CD8-positive, alpha-beta memory T cell (primary cell): ENCODE measurements at regions not wholly inside any gene's neighbourhood (a gene's known extent, or its start where the extent isn't known, plus 50 kb on each side); places are given as distances from the start of the nearest gene placed in this dataset.
"Not testable (repeated sequence)": the region's sequence is repeated elsewhere in the genome, so short reads cannot be mapped to it uniquely, and the experiment has no call there.

ENCODE experiments used
- CTCF ChIA-PET: fragments of 350-600 bp; sonication (Branson Sonifier 250); formaldehyde crosslinking; loops from one replicate; lab custom pipeline; 2021; ENCODE audit warnings: antibody characterized with exemption; lab: Charles Lee
- POLR2A ChIA-PET: fragments of 350-600 bp; sonication (Branson Sonifier 250); formaldehyde crosslinking; loops from one replicate; lab custom pipeline; 2021; ENCODE audit warnings: antibody characterized with exemption; lab: Charles Lee
- DNase-seq, 5 donors: peaks; one replicate each; pipeline versions ENCODE4 v3.0.0 to v3.0.0-alpha.2; 2020 to 2022; ENCODE audit warnings: mixed read lengths in 1 of 5
- H3K27ac ChIP-seq: one replicate; pipeline ENCODE4 v1.7.0; 2013; ENCODE audit warnings: low read depth, mild to moderate bottlenecking, low read length, moderate library complexity
- H3K27me3 ChIP-seq: 2 replicates; pipeline ENCODE4 v1.7.0; 2013; ENCODE audit warnings: low read length, mild to moderate bottlenecking; ENCODE audit not compliant: insufficient read depth, poor library complexity, severe bottlenecking
- H3K36me3 ChIP-seq: 2 replicates; pipeline ENCODE4 v1.7.0; 2013; ENCODE audit warnings: mild to moderate bottlenecking, low read length, moderate library complexity; ENCODE audit not compliant: insufficient read depth
- H3K4me1 ChIP-seq: 2 replicates; pipeline ENCODE4 v1.7.0; 2013; ENCODE audit warnings: mild to moderate bottlenecking, low read length, moderate library complexity; ENCODE audit not compliant: insufficient read depth
- H3K4me3 ChIP-seq: 2 replicates; pipeline ENCODE4 v1.7.0; 2013; ENCODE audit warnings: mild to moderate bottlenecking, low read length
- H3K9me3 ChIP-seq: 2 replicates; pipeline ENCODE4 v1.7.0; 2013; ENCODE audit warnings: mild to moderate bottlenecking, low read length
- H3K27ac Mint-ChIP-seq, 8 donors: one replicate each; pipeline ENCODE4 v1.8.0; 2020 to 2021; ENCODE audit warnings: mixed read lengths in 8 of 8, mild to moderate bottlenecking in 6 of 8, inconsistent platforms in 3 of 8, moderate library complexity in 3 of 8
- H3K27me3 Mint-ChIP-seq, 2 donors: one replicate each; pipeline ENCODE4 v1.8.0; 2020 to 2021; ENCODE audit warnings: mixed read lengths in 2 of 2, mild to moderate bottlenecking in 1 of 2, moderate library complexity in 1 of 2
- H3K36me3 Mint-ChIP-seq, 3 donors: one replicate each; pipeline ENCODE4 v1.8.0; 2020 to 2021; ENCODE audit warnings: mixed read lengths in 3 of 3, inconsistent platforms in 1 of 3, mild to moderate bottlenecking in 1 of 3
- H3K4me1 Mint-ChIP-seq, 3 donors: one replicate each; pipeline ENCODE4 v1.8.0; 2020 to 2021; ENCODE audit warnings: mixed read lengths in 3 of 3, inconsistent platforms in 1 of 3, mild to moderate bottlenecking in 1 of 3
- H3K4me3 Mint-ChIP-seq, 7 donors: one replicate each; pipeline ENCODE4 v1.8.0; 2020 to 2021; ENCODE audit warnings: mixed read lengths in 7 of 7, mild to moderate bottlenecking in 6 of 7, moderate library complexity in 4 of 7, inconsistent platforms in 2 of 7
- H3K9me3 Mint-ChIP-seq, 5 donors: one replicate each; pipeline ENCODE4 v1.8.0; 2020 to 2022; ENCODE audit warnings: mixed read lengths in 5 of 5, mild to moderate bottlenecking in 3 of 5, moderate library complexity in 2 of 5, inconsistent platforms in 1 of 5

- Mint-ChIP-seq H3K4me1 (no peaks in the 10 kb centered on the region), H3K27ac (no peak overlapping the region), H3K9me3 (peaks cover 0 to 11% (median 2%) of the 10 kb centered on the region in 5 donors), H3K4me3 (no peak overlapping the region), H3K27me3 (peaks cover 0 to 2% of the 10 kb centered on the region in 2 donors), H3K36me3 (no peaks in the 10 kb centered on the region)
- no peaks in the 10 kb centered on the region for H3K27me3 ChIP-seq
- POLR2A ChIA-PET = no interaction called here
- CTCF ChIA-PET = no interaction called here
- H3K4me3 ChIP-seq = no peak overlapping the region
- H3K4me1 ChIP-seq = no peaks in the 10 kb centered on the region
- no peak overlapping the region for H3K27ac ChIP-seq
- no peak for DNase-seq
- no peaks in the 10 kb centered on the region for H3K36me3 ChIP-seq
- no peaks in the 10 kb centered on the region for H3K9me3 ChIP-seq
Observed at GRCh38 chr9:107786561-107786960, 297.0 kb upstream of the KLF4 start.

- Histone ChIP-seq H3K4me1 (no peaks in the 10 kb centered on the region), H3K4me3 (no peak overlapping the region), H3K9me3 (no peaks in the 10 kb centered on the region), H3K27ac (no peak overlapping the region), H3K27me3 (no peaks in the 10 kb centered on the region), H3K36me3 (no peaks in the 10 kb centered on the region)
- DNase-seq = no peak
- Mint-ChIP-seq H3K27ac (no peak overlapping the region), H3K9me3 (peaks cover 0 to 11% (median 0%) of the 10 kb centered on the region in 5 donors), H3K4me3 (no peak overlapping the region), H3K36me3 (no peaks in the 10 kb centered on the region), H3K27me3 (peaks cover 0 to 2% of the 10 kb centered on the region in 2 donors), H3K4me1 (no peaks in the 10 kb centered on the region)
- ChIA-PET CTCF (interaction anchor here (1.0 kb wide), 1 partner anchor 10 kb away, joined by 5 read pairs; no protein-coding TSS in a partner anchor), POLR2A (no interaction called here)
Observed at GRCh38 chr9:107784235-107784958, 294.8 kb upstream of the KLF4 start.

- peaks cover 0 to 2% of the 10 kb centered on the region in 2 donors for H3K27me3 Mint-ChIP-seq
- H3K27ac Mint-ChIP-seq = no peak overlapping the region
- POLR2A ChIA-PET = no interaction called here
- Histone ChIP-seq H3K36me3 (no peaks in the 10 kb centered on the region), H3K9me3 (no peaks in the 10 kb centered on the region), H3K4me3 (no peak overlapping the region), H3K27me3 (no peaks in the 10 kb centered on the region), H3K27ac (no peak overlapping the region), H3K4me1 (no peaks in the 10 kb centered on the region)
- no peaks in the 10 kb centered on the region for H3K36me3 Mint-ChIP-seq
- H3K4me1 Mint-ChIP-seq = no peaks in the 10 kb centered on the region
- no peak for DNase-seq
- CTCF ChIA-PET = no interaction called here
- no peak overlapping the region for H3K4me3 Mint-ChIP-seq
- peaks cover 0 to 7% (median 0%) of the 10 kb centered on the region in 5 donors for H3K9me3 Mint-ChIP-seq
Observed at GRCh38 chr9:107782789-107783188, 293.2 kb upstream of the KLF4 start.

GRCh38 chr9:107782381-107782780 lies 292.8 kb upstream of the KLF4 start:
- H3K4me3 ChIP-seq = no peak overlapping the region
- no peaks in the 10 kb centered on the region for H3K4me1 ChIP-seq
- DNase-seq = no peak
- no peaks in the 10 kb centered on the region for H3K4me1 Mint-ChIP-seq
- ChIA-PET CTCF (no interaction called here), POLR2A (no interaction called here)
- no peaks in the 10 kb centered on the region for H3K27me3 ChIP-seq
- H3K27ac ChIP-seq = no peak overlapping the region
- H3K27me3 Mint-ChIP-seq = peaks cover 0 to 2% of the 10 kb centered on the region in 2 donors
- H3K27ac Mint-ChIP-seq = no peak overlapping the region
- no peak overlapping the region for H3K4me3 Mint-ChIP-seq
- H3K36me3 Mint-ChIP-seq = no peaks in the 10 kb centered on the region
- H3K9me3 Mint-ChIP-seq = peaks cover 0 to 7% (median 0%) of the 10 kb centered on the region in 5 donors
- no peaks in the 10 kb centered on the region for H3K36me3 ChIP-seq
- H3K9me3 ChIP-seq = no peaks in the 10 kb centered on the region

GRCh38 chr9:107780960-107781359 lies 291.4 kb upstream of the KLF4 start:
- peak overlapping the region in 1 of 7 donors; percentile 48 for H3K4me3 Mint-ChIP-seq
- H3K27ac ChIP-seq = no peak overlapping the region
- no peak overlapping the region for H3K4me3 ChIP-seq
- CTCF ChIA-PET = no interaction called here
- H3K27me3 ChIP-seq = no peaks in the 10 kb centered on the region
- peaks cover 0 to 2% of the 10 kb centered on the region in 2 donors for H3K27me3 Mint-ChIP-seq
- no peaks in the 10 kb centered on the region for H3K36me3 ChIP-seq
- no peaks in the 10 kb centered on the region for H3K4me1 Mint-ChIP-seq
- no peaks in the 10 kb centered on the region for H3K4me1 ChIP-seq
- POLR2A ChIA-PET = no interaction called here
- H3K9me3 Mint-ChIP-seq = peaks cover 0 to 6% (median 0%) of the 10 kb centered on the region in 5 donors
- no peak overlapping the region for H3K27ac Mint-ChIP-seq
- DNase-seq = no peak
- H3K9me3 ChIP-seq = no peaks in the 10 kb centered on the region
- H3K36me3 Mint-ChIP-seq = no peaks in the 10 kb centered on the region

DNA sequence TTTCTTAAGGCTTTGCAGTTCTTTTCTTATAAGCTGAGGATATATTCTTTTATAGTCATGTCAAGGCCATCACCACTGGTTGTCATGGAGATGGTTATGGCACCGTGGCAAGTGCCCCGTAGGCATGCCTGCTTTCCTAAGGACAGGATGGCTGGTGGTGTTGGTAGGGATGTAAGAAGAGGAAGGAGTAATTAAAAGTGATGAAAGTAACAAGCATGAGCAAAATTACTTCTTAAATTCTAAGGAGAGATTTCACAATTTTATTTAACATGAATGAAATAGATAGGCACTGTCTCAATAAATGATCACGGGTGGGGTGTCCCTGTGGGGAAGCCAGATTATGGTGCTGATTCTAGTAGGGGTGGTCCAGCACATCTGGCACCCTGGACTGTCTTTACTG lies 290.2 kb upstream of the KLF4 start:
- no peaks in the 10 kb centered on the region for H3K27me3 ChIP-seq
- Mint-ChIP-seq H3K4me1 (no peaks in the 10 kb centered on the region), H3K4me3 (no peak overlapping the region), H3K27ac (no peak overlapping the region), H3K9me3 (peaks cover 0 to 3% (median 0%) of the 10 kb centered on the region in 5 donors), H3K27me3 (peaks cover 0 to 2% of the 10 kb centered on the region in 2 donors), H3K36me3 (no peaks in the 10 kb centered on the region)
- ChIA-PET CTCF (no interaction called here), POLR2A (no interaction called here)
- no peak overlapping the region for H3K27ac ChIP-seq
- no peaks in the 10 kb centered on the region for H3K36me3 ChIP-seq
- H3K4me3 ChIP-seq = no peak overlapping the region
- no peak for DNase-seq
- no peaks in the 10 kb centered on the region for H3K9me3 ChIP-seq
- no peaks in the 10 kb centered on the region for H3K4me1 ChIP-seq

DNA sequence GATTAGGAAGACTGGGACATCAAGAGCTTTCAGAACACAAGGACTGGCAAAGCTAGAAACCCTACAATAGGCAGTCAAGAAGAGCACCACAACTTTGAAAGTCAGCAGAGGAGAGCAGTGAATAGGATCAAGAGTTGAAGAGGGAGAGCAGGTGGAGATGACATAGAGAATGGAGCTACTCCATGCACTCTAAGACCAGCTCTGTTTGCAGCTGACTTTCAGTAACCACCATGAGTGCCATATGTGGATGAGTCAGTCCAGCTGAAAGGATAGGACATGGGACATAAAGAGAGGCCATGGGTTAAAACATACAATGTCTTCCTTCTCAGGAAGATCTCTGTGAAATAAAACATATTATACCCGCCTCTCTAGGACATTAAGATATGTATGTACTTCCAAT lies 289.1 kb upstream of the KLF4 start:
- no peaks in the 10 kb centered on the region for H3K9me3 ChIP-seq
- Mint-ChIP-seq H3K9me3 (peaks cover 0 to 5% (median under 1%) of the 10 kb centered on the region in 5 donors), H3K4me3 (no peak overlapping the region), H3K36me3 (no peaks in the 10 kb centered on the region), H3K27me3 (peaks cover 0 to 2% of the 10 kb centered on the region in 2 donors), H3K27ac (no peak overlapping the region), H3K4me1 (no peaks in the 10 kb centered on the region)
- POLR2A ChIA-PET = no interaction called here
- DNase-seq = no peak
- no peaks in the 10 kb centered on the region for H3K36me3 ChIP-seq
- H3K4me3 ChIP-seq = no peak overlapping the region
- H3K4me1 ChIP-seq = no peaks in the 10 kb centered on the region
- no peak overlapping the region for H3K27ac ChIP-seq
- CTCF ChIA-PET = no interaction called here
- H3K27me3 ChIP-seq = no peaks in the 10 kb centered on the region

DNA sequence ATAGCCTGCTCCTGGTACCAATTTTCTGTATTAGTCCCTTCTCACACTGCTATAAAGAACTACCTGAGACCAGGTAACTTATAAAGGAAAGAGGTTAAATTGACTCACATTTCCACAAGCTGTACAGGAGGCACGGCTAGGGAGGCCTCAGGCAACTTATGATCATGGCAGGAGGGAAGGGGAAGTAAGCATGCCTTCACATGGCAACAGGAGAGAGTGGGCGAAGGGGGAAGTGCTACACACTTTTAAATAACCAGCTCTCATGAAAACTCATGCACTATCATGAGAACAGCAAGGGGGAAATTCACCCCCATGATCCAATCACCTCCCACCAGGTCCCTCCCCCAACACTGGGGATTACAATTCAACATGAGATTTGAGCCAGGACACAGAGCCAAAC lies 284.5 kb upstream of the KLF4 start:
- H3K4me3 Mint-ChIP-seq, H3K4me3 ChIP-seq, H3K36me3 Mint-ChIP-seq, H3K9me3 Mint-ChIP-seq, H3K27me3 ChIP-seq, CTCF ChIA-PET, H3K4me1 ChIP-seq, H3K36me3 ChIP-seq, H3K27ac ChIP-seq, DNase-seq, H3K9me3 ChIP-seq, POLR2A ChIA-PET, H3K27ac Mint-ChIP-seq, H3K27me3 Mint-ChIP-seq, H3K4me1 Mint-ChIP-seq: not testable (repeated sequence)
